Adrenal gland (tissue), 9 donors: ENCODE measurements at regions not wholly inside any gene's neighbourhood (a gene's known extent, or its start where the extent isn't known, plus 50 kb on each side); places are given as distances from the start of the nearest gene placed in this dataset.

Experiments used
- DNase-seq, 7 donors: peaks; one replicate each; pipeline ENCODE4 v3.0.0-alpha.2; 2019 to 2020
- H3K27ac ChIP-seq, 5 donors: fragments of 200-600 bp; sonication (generic) in 4 of 5; 1 replicate in 3 of 5; 2 replicates in 2 of 5; pipeline versions ENCODE4 v1.5.1 to v1.8.0; 2016 to 2020; ENCODE audit warnings: mild to moderate bottlenecking in 1 of 5
- H3K27me3 ChIP-seq: fragments of 200-600 bp; 2 replicates; pipeline ENCODE4 v1.8.0; 2021
- H3K36me3 ChIP-seq, 2 donors: fragments of 200-600 bp; replicated peaks in 1 of 2; 1 replicate in 1 of 2; 2 replicates in 1 of 2; pipeline versions ENCODE4 v1.5.1 to v1.8.0; 2018 to 2022
- H3K4me1 ChIP-seq, 2 donors: fragments of 200-600 bp; replicated peaks in 1 of 2; 1 replicate in 1 of 2; 2 replicates in 1 of 2; pipeline versions ENCODE4 v1.5.1 to v1.8.0; 2018 to 2021
- H3K4me3 ChIP-seq, 4 donors: fragments of 200-600 bp; sonication (generic) in 3 of 4; one replicate each; pipeline ENCODE4 v1.5.1; 2016 to 2018
- H3K9me3 ChIP-seq, 3 donors: fragments of 200-600 bp; sonication (generic) in 1 of 3; replicated peaks in 1 of 3; 1 replicate in 2 of 3; 2 replicates in 1 of 3; pipeline versions ENCODE4 v1.5.1 to v1.8.0; 2016 to 2021
- CTCF ChIP-seq, 6 experiments: fragments of 450-650 bp in 4 of 6; fragments of 200-600 bp in 2 of 6; sonication (generic) in 1 of 6; IDR thresholded peaks; 1 replicate in 5 of 6; 2 replicates in 1 of 6; pipeline versions ENCODE4 v1.5.1 to v1.8.0; 2016 to 2021; ENCODE audit warnings: antibody characterized with exemption in 6 of 6, mild to moderate bottlenecking in 2 of 6, moderate library complexity in 1 of 6
- POLR2A ChIP-seq, 2 donors: fragments of 450-650 bp; IDR thresholded peaks; one replicate each; pipeline ENCODE4 v1.6.1; 2017; ENCODE audit warnings: antibody characterized with exemption in 2 of 2, mild to moderate bottlenecking in 2 of 2, moderate library complexity in 1 of 2
- WGBS, 4 donors: extraction: QIAGEN DNeasy Blood & Tissue Kit in 2 of 4; methylation state at CpG; one replicate each; pipeline versions ENCODE4 v1.1.5 to v1.1.7; 2013 to 2017; 5-methylcytosine and 5-hydroxymethylcytosine counted together
- intact Hi-C, 2 donors: fragments of 100-400 bp; cut with DNase I; formaldehyde crosslinking; loops; one replicate each; pipeline versions ENCODE4 v1.14.1 to v1.15.0; 2022 to 2023
- donor health status: healthy with polysubstance abuse.
- donor health status: Bipolar disorder and iron deficiency.
- donor health status: DM: yes; HTN: yes; CAD: no.
- donor health status: DM: no; HTN: no; CAD: no.
- donor health status: DM: no; HTN: no; CAD: no.

DNA sequence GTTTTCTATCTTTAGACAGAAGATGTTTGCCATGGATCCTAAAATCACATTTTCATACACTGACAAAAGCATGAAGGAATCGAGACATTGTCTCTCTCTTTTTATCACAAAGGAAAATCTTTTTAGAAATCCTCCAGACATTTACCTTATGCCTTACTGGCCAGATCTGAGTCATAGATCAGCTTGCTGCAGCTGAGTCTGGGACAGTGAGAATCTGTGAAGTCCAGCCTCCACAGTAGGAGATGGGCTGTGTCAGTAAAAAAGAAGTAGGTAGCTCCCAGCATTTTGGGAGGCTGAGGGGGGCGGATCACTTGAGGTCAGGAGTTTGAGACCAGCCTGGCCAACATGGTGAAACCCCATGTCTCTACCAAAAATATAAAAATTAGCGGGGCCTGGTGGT lies 333.4 kb upstream of the ZNF462 start:
- no peaks in the 10 kb centered on the region for H3K4me1 ChIP-seq
- H3K27me3 ChIP-seq: no peaks in the 10 kb centered on the region
- H3K9me3 ChIP-seq: no peaks in the 10 kb centered on the region
- intact Hi-C loops: no loop called here
- TF ChIP-seq CTCF (IDR thresholded peaks at IDR 0.05): no peak
- no peak for TF ChIP-seq POLR2A (IDR thresholded peaks at IDR 0.05)
- H3K36me3 ChIP-seq: no peaks in the 10 kb centered on the region
- no peak overlapping the region for H3K27ac ChIP-seq
- WGBS, 4 donors: 82 to 93% (median 86%) methylated on average over 3 of the region's 3 CpGs
- H3K4me3 ChIP-seq: no peak overlapping the region
- DNase-seq: no peak

DNA sequence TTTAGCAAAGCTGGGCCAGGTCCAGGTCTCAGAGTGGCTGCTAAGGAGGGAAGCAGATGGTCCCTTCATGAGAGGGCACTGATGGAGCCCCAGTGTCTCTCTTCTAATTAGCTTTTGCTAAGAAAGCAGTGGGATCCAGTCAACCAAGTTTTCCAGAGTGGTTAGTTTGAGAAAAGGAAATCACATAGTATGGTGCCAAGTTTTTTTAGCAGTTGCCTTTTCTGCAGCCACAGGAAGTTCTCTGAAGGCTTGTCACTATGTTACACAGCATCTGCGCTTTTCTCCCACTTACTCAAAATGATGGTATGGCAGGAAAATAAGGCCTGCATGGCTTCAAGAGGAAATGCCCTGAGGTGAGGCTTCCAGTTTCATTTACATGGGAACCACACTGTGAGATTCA lies 331.5 kb upstream of the ZNF462 start:
- Histone ChIP-seq H3K9me3 (no peaks in the 10 kb centered on the region), H3K27me3 (no peaks in the 10 kb centered on the region), H3K4me3 (no peak overlapping the region), H3K4me1 (no peaks in the 10 kb centered on the region), H3K27ac (no peak overlapping the region), H3K36me3 (no peaks in the 10 kb centered on the region)
- DNase-seq: peak in 1 of 7 donors; percentile 3
- intact Hi-C loops: no loop called here
- WGBS, 4 donors: 58 to 88% (median 78%) methylated on average over 1 of the region's 1 CpG
- TF ChIP-seq CTCF (IDR thresholded peaks at IDR 0.05) (no peak), POLR2A (IDR thresholded peaks at IDR 0.05) (no peak)

GRCh38 chr9:106532306-106533015 lies 330.5 kb upstream of the ZNF462 start:
- no peak overlapping the region for H3K27ac ChIP-seq
- H3K27me3 ChIP-seq: no peaks in the 10 kb centered on the region
- H3K9me3 ChIP-seq: no peaks in the 10 kb centered on the region
- DNase-seq: no peak
- TF ChIP-seq POLR2A (IDR thresholded peaks at IDR 0.05): no peak
- H3K4me1 ChIP-seq: no peaks in the 10 kb centered on the region
- intact Hi-C loops: no loop called here
- no peak overlapping the region for H3K4me3 ChIP-seq
- H3K36me3 ChIP-seq: no peaks in the 10 kb centered on the region
- whole genome bisulfite sequencing, 4 donors: 87 to 95% (median 92%) methylated on average over 5 of the region's 5 CpGs

DNA sequence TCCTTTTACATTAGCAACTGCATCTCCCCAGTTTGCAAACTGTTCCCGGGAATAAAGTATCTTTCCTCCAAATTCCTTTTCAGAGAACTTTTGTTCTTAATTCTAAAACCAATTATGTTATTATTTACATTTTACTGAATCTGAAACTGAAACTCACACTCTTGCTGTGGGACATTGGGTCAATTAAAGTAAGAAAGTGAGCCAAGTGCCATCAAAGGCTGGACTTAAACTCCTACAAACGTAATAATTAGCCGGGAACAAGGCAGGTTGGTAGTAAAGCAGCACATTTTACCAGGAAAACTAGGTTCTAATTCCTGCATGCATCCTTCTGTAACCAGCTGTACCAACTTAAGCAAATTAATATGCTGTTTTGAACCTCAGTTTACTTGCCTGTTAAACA lies 328.2 kb upstream of the ZNF462 start:
- TF ChIP-seq POLR2A (IDR thresholded peaks at IDR 0.05): no peak
- no peak for TF ChIP-seq CTCF (IDR thresholded peaks at IDR 0.05)
- no peak overlapping the region for H3K27ac ChIP-seq
- WGBS, 4 donors: 74 to 79% (median 75%) methylated on average over 3 of the region's 3 CpGs
- H3K4me3 ChIP-seq: no peak overlapping the region
- H3K4me1 ChIP-seq: no peaks in the 10 kb centered on the region
- no peaks in the 10 kb centered on the region for H3K27me3 ChIP-seq
- no peak for DNase-seq
- H3K9me3 ChIP-seq: no peaks in the 10 kb centered on the region
- no peaks in the 10 kb centered on the region for H3K36me3 ChIP-seq
- intact Hi-C loops: no loop called here

GRCh38 chr9:106535439-106535838 lies 327.5 kb upstream of the ZNF462 start:
- TF ChIP-seq POLR2A (IDR thresholded peaks at IDR 0.05) (no peak), CTCF (IDR thresholded peaks at IDR 0.05) (no peak)
- Histone ChIP-seq H3K27me3 (no peaks in the 10 kb centered on the region), H3K36me3 (no peaks in the 10 kb centered on the region), H3K27ac (no peak overlapping the region), H3K4me1 (no peaks in the 10 kb centered on the region), H3K4me3 (no peak overlapping the region), H3K9me3 (no peaks in the 10 kb centered on the region)
- WGBS, 4 donors: 13 to 35% (median 24%) methylated on average over 1 of the region's 1 CpG
- DNase-seq: no peak
- intact Hi-C loops: no loop called here
